Heart right ventricle (tissue), 16 donors: ENCODE measurements at regions not wholly inside any gene's neighbourhood (a gene's known extent, or its start where the extent isn't known, plus 50 kb on each side); places are given as distances from the start of the nearest gene placed in this dataset.

ENCODE experiments used
- ATAC-seq, 8 donors: fragments of 200-7000 bp; cut with Tn5 transposase; one replicate each; pipeline ENCODE4 v1.9.1; 2020; ENCODE audit warnings: mild to moderate bottlenecking in 8 of 8, moderate library complexity in 8 of 8, moderate number of reproducible peaks in 1 of 8
- DNase-seq, 2 donors: peaks; one replicate each; pipeline ENCODE4 v3.0.0-alpha.2; 2020
- H3K27ac ChIP-seq, 10 donors: fragments of 200-600 bp; sonication (generic) in 2 of 10; one replicate each; pipeline versions ENCODE4 v1.5.0 to v1.8.0; 2020 to 2022; ENCODE audit warnings: mild to moderate bottlenecking in 3 of 10
- H3K27me3 ChIP-seq, 7 donors: fragments of 200-600 bp; one replicate each; pipeline ENCODE4 v1.8.0; 2021 to 2022; ENCODE audit warnings: mild to moderate bottlenecking in 2 of 7
- H3K36me3 ChIP-seq, 9 donors: fragments of 200-600 bp; sonication (generic) in 1 of 9; one replicate each; pipeline versions ENCODE4 v1.5.0 to v1.8.0; 2020 to 2022; ENCODE audit warnings: mild to moderate bottlenecking in 2 of 9
- H3K4me1 ChIP-seq, 9 donors: fragments of 200-600 bp; sonication (generic) in 1 of 9; one replicate each; pipeline versions ENCODE4 v1.5.0 to v1.8.0; 2020 to 2022; ENCODE audit warnings: mild to moderate bottlenecking in 4 of 9
- H3K4me3 ChIP-seq, 10 donors: fragments of 200-600 bp; sonication (generic) in 2 of 10; one replicate each; pipeline versions ENCODE4 v1.5.0 to v1.8.0; 2020 to 2022; ENCODE audit warnings: mild to moderate bottlenecking in 7 of 10, moderate library complexity in 2 of 10
- H3K9me3 ChIP-seq, 11 donors: fragments of 200-600 bp in 10 of 11; sonication (generic) in 2 of 11; one replicate each; pipeline versions ENCODE4 v1.5.0 to v1.8.0; 2013 to 2022; ENCODE audit warnings: mild to moderate bottlenecking in 2 of 11, control low read depth in 1 of 11, moderate library complexity in 1 of 11
- WGBS, 2 donors: extraction: QIAGEN DNeasy Blood & Tissue Kit; methylation state at CpG; one replicate each; pipeline ENCODE4 v1.1.7; 2013; ENCODE audit warnings: inconsistent platforms in 1 of 2; 5-methylcytosine and 5-hydroxymethylcytosine counted together
- intact Hi-C, 10 donors: fragments of 100-400 bp; cut with DNase I; formaldehyde crosslinking; loops; one replicate each; pipeline versions ENCODE4 v1.11.1 to v1.14.2; 2022
- TF ChIP-seq, protein P1 (sequence below), 9 donors: fragments of 200-600 bp; sonication (generic) in 2 of 9; IDR thresholded peaks; one replicate each; pipeline versions ENCODE4 v1.5.0 to v1.8.0; 2021 to 2022; ENCODE audit warnings: antibody characterized with exemption in 9 of 9, mild to moderate bottlenecking in 5 of 9, moderate library complexity in 1 of 9
- donor health status: Arrhythmogenic right ventricular cardiomyopathy.
- donor health status: ischemic (EF 13 %, LVEDD 7.1; RV severe dilation, severe dysfunction).
- donor health status: healthy with polysubstance abuse.
- donor health status: DM: no; HTN: yes; CAD: no.
- donor health status: DM: no; HTN: no; CAD: no.
- donor health status: ischemic (EF 25% LVEDD 6.9; RV normal size, moderate dysfunction).
- donor health status: ischemic (EF 25% LVEDD 5.7; RV mildly dilated, moderate dysfunction).
- donor health status: healthy.
- donor health status: DM: yes; HTN: yes; CAD: no.
- donor health status: Ischemic cardiomyopathy.
- donor health status: ischemic (EF 35%, LVEDD 5.7; RV mildly dilated, moderate dysfunction).
- donor health status: nonischemic (EF 11% LVEDD 7.7; RV severe dilation, severe dysfunction).
- donor health status: DM: yes; HTN: yes; CAD: no.
- donor health status: PGD.
- donor health status: ischemic (EF 29% LVEDD 5.4; RV normal size, mild dysfunction).
- donor health status: nonischemic (EF 23%, LVEDD 6.1; RV moderate dilation, normal function).

DNA sequence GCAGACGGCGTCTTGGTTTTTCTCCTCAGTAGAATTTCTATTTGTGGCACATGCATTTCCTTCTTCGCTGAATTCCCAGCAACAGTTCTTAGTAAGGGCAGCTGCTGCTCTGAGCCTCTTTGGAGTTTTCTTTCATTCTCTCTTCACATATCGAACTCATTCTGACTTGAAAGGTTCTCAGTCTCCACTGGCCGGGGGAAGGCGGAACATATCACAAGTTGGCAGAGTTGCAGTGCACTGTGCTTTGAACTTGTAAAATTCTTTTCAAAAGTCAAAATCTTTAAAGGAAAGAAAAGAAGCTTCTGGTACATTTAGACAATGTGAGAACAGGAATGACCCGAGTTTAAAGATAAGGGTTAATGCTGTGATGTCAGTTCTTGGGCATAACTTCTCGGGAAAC, 286.1 kb upstream of the MAP3K7 start:
- intact Hi-C loops: no loop called here
- Histone ChIP-seq H3K4me3 (peak overlapping the region in 2 of 10 donors; percentile 11 to 18), H3K36me3 (no peaks in the 10 kb centered on the region)

DNA sequence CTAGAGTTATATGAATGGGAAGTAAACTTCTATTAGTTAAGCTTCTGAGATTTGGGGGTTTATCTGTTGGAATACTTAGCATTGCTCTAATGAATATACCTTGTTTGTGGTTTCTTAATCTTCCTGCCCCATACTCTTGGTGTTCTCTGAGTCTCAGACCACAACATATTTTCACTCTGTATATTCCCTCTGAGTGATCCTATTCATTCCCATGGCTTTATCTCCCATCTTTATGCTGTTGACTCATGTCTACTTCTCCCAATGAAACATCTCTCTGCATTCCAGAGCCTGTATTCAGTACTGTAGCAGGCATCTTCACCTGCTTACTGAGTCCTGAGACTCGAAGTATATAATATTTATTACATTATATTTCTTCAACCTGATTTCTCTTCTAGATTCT, 283.7 kb upstream of the MAP3K7 start:
- 83 to 86% methylated on average over 1 of the region's 1 CpG for WGBS, 2 donors
- ATAC-seq: no peak
- TF ChIP-seq, protein P1, sequence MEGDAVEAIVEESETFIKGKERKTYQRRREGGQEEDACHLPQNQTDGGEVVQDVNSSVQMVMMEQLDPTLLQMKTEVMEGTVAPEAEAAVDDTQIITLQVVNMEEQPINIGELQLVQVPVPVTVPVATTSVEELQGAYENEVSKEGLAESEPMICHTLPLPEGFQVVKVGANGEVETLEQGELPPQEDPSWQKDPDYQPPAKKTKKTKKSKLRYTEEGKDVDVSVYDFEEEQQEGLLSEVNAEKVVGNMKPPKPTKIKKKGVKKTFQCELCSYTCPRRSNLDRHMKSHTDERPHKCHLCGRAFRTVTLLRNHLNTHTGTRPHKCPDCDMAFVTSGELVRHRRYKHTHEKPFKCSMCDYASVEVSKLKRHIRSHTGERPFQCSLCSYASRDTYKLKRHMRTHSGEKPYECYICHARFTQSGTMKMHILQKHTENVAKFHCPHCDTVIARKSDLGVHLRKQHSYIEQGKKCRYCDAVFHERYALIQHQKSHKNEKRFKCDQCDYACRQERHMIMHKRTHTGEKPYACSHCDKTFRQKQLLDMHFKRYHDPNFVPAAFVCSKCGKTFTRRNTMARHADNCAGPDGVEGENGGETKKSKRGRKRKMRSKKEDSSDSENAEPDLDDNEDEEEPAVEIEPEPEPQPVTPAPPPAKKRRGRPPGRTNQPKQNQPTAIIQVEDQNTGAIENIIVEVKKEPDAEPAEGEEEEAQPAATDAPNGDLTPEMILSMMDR (IDR thresholded peaks at IDR 0.05): no peak
- Histone ChIP-seq H3K9me3 (no peaks in the 10 kb centered on the region), H3K4me3 (no peak overlapping the region), H3K27me3 (peaks cover 0 to 3% (median 0%) of the 10 kb centered on the region in 7 donors), H3K4me1 (no peaks in the 10 kb centered on the region), H3K36me3 (no peaks in the 10 kb centered on the region), H3K27ac (no peak overlapping the region)
- intact Hi-C loops: no loop called here
- DNase-seq: no peak

More for the DNA sequence above, 286.1 kb upstream of the MAP3K7 start:
- Histone ChIP-seq H3K27ac (no peak overlapping the region), H3K27me3 (peaks cover 0 to 12% (median 0%) of the 10 kb centered on the region in 7 donors), H3K4me1 (no peaks in the 10 kb centered on the region), H3K9me3 (no peaks in the 10 kb centered on the region)
- ATAC-seq (no peak), DNase-seq (no peak)
- WGBS, 2 donors: 45 to 47% methylated on average over 8 of the region's 8 CpGs
- TF ChIP-seq, protein P1 (IDR thresholded peaks at IDR 0.05): no peak

DNA sequence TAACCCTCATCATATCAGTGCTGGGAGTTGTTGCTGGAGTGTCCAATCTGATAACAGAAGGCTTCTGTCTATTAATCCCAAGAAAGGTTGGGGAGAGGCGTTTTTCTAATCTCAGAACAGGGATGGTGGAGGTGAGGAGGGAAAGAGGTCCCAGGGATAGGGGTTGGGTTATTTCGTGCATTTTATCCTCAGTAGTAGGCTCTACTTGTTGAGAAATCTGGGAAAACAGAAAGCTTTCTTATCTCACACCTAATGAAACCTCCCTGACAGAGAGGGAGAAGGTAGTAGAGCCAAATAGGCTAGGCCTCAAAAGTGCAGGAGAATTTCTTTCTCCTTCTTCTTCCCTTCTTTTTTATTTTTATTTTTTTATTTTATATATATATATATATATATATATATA, 281.8 kb upstream of the MAP3K7 start:
- intact Hi-C loops: no loop called here

DNA sequence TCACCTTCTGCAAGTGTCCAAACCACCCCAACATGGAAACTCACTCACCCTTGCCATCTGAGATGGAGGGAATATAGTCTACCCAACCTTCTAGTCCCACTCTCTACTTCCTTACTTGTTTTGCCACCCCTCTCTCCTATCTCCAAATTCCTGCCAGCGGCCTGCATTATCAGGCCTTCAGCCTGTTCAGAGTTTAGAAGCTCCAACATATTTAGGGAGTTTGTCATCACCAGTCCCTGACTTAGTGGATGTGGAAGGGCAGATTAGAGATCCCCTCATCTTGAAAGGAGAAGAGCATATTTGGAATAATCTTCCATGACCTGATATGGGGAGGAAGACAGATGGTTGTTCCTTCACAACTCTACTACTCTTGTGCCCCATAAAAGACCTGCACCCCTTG, 281.4 kb upstream of the MAP3K7 start:
- no peaks in the 10 kb centered on the region for H3K4me1 ChIP-seq
- no peak overlapping the region for H3K27ac ChIP-seq
- DNase-seq (no peak), ATAC-seq (no peak)
- no peak overlapping the region for H3K4me3 ChIP-seq
- H3K27me3 ChIP-seq: peaks cover 0 to 3% (median 0%) of the 10 kb centered on the region in 7 donors
- WGBS, 2 donors: 56 to 78% methylated on average over 1 of the region's 1 CpG
- TF ChIP-seq, protein P1 (IDR thresholded peaks at IDR 0.05): no peak
- no peaks in the 10 kb centered on the region for H3K36me3 ChIP-seq
- intact Hi-C loops: no loop called here
- H3K9me3 ChIP-seq: no peaks in the 10 kb centered on the region

More for the DNA sequence above, 281.8 kb upstream of the MAP3K7 start:
- peaks cover 0 to 3% (median 0%) of the 10 kb centered on the region in 7 donors for H3K27me3 ChIP-seq
- 74 to 77% methylated on average over 2 of the region's 2 CpGs for WGBS, 2 donors
- H3K36me3 ChIP-seq: no peaks in the 10 kb centered on the region
- H3K4me3 ChIP-seq: no peak overlapping the region
- DNase-seq: no peak
- H3K9me3 ChIP-seq: no peaks in the 10 kb centered on the region
- H3K4me1 ChIP-seq: no peaks in the 10 kb centered on the region
- no peak overlapping the region for H3K27ac ChIP-seq
- TF ChIP-seq, protein P1 (IDR thresholded peaks at IDR 0.05): no peak
- ATAC-seq: no peak
